ENCODE measurements at regions not wholly inside any gene's neighbourhood (a gene's known extent, or its start where the extent isn't known, plus 50 kb on each side); places are given as distances from the start of the nearest gene placed in this dataset.

DNA sequence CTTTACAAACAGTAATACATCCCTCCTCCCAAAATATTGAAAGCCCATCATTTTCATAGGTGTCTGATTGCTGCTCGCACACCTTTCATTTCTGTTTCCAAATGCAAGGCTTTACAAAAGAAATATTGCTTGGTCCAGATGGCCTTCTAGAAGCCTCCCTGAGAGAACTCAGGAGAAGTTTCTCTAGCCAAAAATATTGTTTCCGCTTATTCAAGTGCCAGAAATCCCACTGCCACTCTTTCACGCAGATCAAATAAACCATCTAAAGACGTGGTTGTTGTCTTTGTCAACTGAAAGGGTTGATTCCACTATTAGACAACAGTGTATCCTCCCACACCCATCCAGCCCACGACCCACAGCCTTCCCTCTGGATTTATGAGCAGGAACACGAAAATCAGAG is 96.2 kb downstream of the ZIC5 start:
- H3K4me3 Mint-ChIP-seq = no peak overlapping the region
- H3K9me3 Mint-ChIP-seq = no peaks in the 10 kb centered on the region
- H3K36me3 Mint-ChIP-seq = no peaks in the 10 kb centered on the region
- CTCF ChIA-PET = no interaction called here
- H3K27ac Mint-ChIP-seq = no peak overlapping the region
- H3K4me1 Mint-ChIP-seq = no peaks in the 10 kb centered on the region
- no peak for DNase-seq
- H3K27me3 Mint-ChIP-seq = peaks cover 8% of the 10 kb centered on the region

DNA sequence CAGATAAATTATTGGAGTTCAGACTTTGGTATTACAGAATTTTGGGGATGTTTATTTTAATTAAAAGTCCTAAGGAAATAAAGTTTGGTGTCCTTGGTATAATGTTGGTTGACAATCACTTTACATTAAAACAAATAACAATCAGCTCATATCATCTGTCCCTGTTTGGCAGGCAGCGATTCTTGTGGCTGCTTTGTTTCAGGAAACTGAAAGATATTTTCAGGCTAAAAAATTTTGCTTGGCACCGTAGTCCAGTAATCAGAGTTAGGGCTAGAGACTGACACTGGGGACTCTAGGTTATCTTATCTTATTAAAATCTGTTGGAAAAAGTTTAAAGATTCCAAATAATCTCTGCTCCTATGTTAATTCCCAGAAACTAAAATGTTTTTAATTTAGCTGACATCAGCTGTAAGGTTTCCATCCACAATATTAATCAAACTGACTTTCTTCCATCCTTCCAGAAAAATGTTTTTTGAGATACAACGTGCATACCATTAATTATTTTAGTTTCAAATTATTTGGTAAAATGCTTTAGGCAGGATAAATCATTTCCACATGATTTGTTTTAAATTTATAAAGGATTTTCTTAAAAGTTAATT is 97.6 kb downstream of the ZIC5 start:
- no peak for DNase-seq
- H3K36me3 Mint-ChIP-seq = no peaks in the 10 kb centered on the region
- H3K4me3 Mint-ChIP-seq = no peak overlapping the region
- H3K27ac Mint-ChIP-seq = no peak overlapping the region
- CTCF ChIA-PET = no interaction called here
- no peaks in the 10 kb centered on the region for H3K9me3 Mint-ChIP-seq
- H3K4me1 Mint-ChIP-seq = no peaks in the 10 kb centered on the region
- peaks cover 6% of the 10 kb centered on the region for H3K27me3 Mint-ChIP-seq

DNA sequence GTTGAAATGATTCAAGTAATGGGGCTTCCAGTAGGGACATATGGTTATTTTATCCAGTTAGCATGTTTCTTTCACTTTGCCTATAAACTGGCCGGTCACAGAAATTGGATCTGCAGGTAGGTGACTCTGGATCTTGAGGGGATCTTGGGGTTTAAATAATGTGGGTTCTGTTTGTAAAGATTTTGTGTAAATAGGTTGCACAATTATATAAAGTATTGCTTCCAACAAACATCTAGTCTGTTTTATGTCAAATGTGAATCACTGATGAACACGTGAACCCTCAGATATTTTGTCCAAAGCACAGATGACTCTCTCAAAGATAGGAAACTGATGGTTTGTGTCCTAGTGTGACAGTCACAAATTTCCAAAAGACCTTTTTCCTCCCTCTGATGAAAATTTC is 98.4 kb downstream of the ZIC5 start:
- H3K36me3 Mint-ChIP-seq = no peaks in the 10 kb centered on the region
- H3K4me1 Mint-ChIP-seq = no peaks in the 10 kb centered on the region
- CTCF ChIA-PET = no interaction called here
- no peak for DNase-seq
- no peak overlapping the region for H3K4me3 Mint-ChIP-seq
- H3K27me3 Mint-ChIP-seq = peaks cover 3% of the 10 kb centered on the region
- no peaks in the 10 kb centered on the region for H3K9me3 Mint-ChIP-seq
- H3K27ac Mint-ChIP-seq = no peak overlapping the region

DNA sequence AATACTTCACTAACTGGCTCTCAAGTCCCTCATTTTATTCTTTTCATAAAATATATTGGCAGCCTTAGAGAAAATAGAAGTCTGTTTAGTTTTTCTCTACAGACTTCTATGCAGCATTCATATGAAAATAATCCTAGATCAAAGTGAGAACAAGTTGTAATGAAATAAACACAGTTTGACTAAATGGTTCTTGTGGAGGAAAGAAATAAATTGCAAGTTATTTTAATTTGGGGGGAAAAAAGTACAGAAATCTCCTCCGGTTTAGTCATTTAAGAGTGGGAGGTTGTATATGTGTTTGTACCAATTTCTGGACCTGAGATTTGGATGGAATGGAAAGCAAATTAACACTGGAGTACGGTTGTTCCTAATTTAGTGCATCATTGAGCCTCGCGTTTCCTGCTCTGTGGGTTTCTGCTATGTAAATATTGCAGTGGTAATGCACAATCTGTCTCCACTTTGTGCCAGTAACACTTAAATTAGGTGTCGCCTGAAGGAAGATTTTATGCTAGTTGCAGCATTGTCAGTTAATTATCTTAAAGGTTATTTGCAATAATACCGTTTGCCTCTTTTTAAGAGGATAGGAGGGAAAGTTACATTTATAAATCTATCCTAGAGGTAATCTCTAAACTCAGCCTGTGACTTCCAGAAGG is 100.2 kb downstream of the ZIC5 start:
- no peaks in the 10 kb centered on the region for H3K36me3 Mint-ChIP-seq
- H3K9me3 Mint-ChIP-seq = no peaks in the 10 kb centered on the region
- H3K4me1 Mint-ChIP-seq = no peaks in the 10 kb centered on the region
- no peak overlapping the region for H3K4me3 Mint-ChIP-seq
- no peak for DNase-seq
- CTCF ChIA-PET = no interaction called here
- H3K27me3 Mint-ChIP-seq = peaks cover 3% of the 10 kb centered on the region
- no peak overlapping the region for H3K27ac Mint-ChIP-seq

DNA sequence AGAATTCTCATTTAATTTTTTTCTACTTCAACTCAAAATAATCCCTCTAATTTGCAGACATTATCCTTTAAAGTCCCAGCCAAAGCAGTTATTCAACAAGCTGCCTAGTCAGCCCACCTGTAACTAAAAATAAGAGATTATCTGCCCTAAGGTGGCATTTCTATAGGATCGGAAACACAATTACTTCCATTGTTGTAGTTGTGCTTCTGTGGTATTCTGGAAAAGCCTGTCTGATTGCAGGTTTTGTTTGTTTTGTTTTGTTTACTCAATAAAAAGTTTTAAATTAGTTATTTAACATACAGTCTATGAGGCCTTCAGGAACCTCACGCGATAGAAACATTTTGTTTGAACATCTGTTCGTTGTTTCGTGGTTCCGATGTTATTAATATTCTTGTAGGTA is 101.0 kb downstream of the ZIC5 start:
- no peak for DNase-seq
- no peak overlapping the region for H3K27ac Mint-ChIP-seq
- no peaks in the 10 kb centered on the region for H3K9me3 Mint-ChIP-seq
- H3K27me3 Mint-ChIP-seq = peaks cover 3% of the 10 kb centered on the region
- H3K4me3 Mint-ChIP-seq = no peak overlapping the region
- no peaks in the 10 kb centered on the region for H3K4me1 Mint-ChIP-seq
- CTCF ChIA-PET = no interaction called here
- H3K36me3 Mint-ChIP-seq = no peaks in the 10 kb centered on the region

DNA sequence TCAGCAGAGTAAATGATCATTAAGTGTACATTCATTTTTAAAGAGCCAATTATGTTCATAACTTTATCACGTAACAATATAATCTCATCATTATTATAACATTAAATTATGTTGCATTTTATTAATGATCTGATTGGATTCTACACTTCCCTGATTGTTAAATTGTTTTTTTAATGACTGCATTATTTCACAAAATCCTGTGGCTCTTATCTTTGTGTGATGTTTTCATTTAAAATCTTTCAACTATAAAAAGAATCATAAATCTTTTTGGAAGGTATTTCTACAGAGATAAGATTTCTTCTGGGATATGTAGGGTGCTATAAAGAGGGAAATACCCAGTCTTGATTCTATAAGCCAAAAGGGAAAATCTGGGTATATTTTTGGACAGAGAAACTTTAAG is 101.7 kb downstream of the ZIC5 start:
- Mint-ChIP-seq H3K27me3 (peaks cover 3% of the 10 kb centered on the region), H3K4me3 (no peak overlapping the region), H3K36me3 (no peaks in the 10 kb centered on the region), H3K4me1 (no peaks in the 10 kb centered on the region), H3K27ac (no peak overlapping the region), H3K9me3 (no peaks in the 10 kb centered on the region)
- CTCF ChIA-PET = no interaction called here
- DNase-seq = no peak

DNA sequence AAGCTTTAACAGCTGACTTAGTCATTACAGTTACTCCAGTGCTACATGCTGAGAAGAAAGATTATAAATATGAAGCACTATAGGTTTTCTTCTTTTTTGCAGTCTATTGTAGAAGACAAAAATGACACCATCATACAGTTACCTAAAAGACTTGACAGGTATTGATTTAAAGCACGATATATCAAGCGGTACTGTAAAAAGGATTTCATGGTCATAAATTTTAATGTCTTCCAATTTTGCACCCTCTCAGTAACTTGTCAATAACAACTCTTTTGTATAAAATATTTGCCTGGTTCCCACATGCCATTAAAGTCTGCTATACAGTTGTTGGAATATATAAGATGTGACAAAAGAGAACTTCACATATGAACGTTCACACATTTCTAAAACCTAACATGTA is 102.8 kb downstream of the ZIC5 start:
- CTCF ChIA-PET = no interaction called here
- H3K4me1 Mint-ChIP-seq = no peaks in the 10 kb centered on the region
- H3K4me3 Mint-ChIP-seq = no peak overlapping the region
- no peak overlapping the region for H3K27ac Mint-ChIP-seq
- no peaks in the 10 kb centered on the region for H3K9me3 Mint-ChIP-seq
- H3K27me3 Mint-ChIP-seq = peaks cover 4% of the 10 kb centered on the region
- no peaks in the 10 kb centered on the region for H3K36me3 Mint-ChIP-seq
- no peak for DNase-seq

DNA sequence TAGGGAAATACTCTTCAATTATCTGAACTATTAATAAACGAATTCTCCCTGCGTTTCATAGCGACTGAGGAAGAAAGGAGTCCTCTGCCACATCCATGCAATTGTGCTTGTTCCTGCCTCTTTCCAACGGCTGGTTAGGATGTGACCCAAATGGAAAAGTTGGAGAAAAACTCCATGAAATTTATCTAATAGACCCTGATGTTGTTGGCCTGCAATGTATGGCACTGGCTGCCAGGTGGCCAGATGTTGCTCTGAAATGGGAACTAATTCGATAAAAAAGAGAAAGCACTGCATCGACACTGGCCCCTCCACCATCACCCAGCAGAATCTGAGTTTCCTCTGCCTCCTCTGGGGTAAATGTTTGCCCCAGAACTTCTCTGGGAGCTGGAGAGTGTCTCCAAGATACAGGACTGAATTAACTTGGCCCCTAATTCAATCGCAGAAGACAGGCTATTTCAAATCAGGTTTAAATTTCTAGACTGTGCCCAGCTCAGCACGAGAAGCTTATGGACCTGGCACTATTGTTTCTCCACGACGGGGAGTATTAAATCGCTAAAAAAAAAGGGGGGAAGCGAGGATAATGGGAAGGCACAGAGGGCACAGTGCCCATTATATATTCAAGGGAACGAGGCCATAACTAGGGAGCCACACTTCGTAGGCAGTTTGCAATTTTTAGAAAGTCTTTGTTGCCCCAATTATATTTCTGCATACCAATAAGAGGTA is 103.9 kb downstream of the ZIC5 start:
- no peaks in the 10 kb centered on the region for H3K36me3 Mint-ChIP-seq
- H3K4me1 Mint-ChIP-seq = no peaks in the 10 kb centered on the region
- no peaks in the 10 kb centered on the region for H3K9me3 Mint-ChIP-seq

DNA sequence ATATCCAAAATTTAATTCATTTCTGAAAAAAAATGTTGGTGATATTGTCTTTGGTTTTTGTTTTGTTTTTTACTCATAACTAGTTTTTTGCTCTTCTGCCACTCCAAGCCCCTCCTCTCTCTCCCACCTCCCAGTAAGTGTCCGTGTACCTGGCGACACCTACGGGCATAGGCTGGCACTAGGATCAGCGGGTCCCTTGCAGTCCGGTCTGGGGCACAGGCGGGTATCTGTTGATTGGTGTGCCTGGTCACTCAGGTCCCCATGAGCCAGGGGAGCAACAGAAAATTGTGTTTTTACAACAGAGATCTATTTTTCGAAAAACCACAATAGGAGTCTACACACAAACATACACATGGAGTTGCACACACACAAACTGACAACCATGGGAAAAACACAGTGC is 104.8 kb downstream of the ZIC5 start:
- CTCF ChIA-PET = no interaction called here
- DNase-seq = no peak
- peaks cover 4% of the 10 kb centered on the region for H3K27me3 Mint-ChIP-seq
- no peaks in the 10 kb centered on the region for H3K4me1 Mint-ChIP-seq
- no peaks in the 10 kb centered on the region for H3K36me3 Mint-ChIP-seq
- no peaks in the 10 kb centered on the region for H3K9me3 Mint-ChIP-seq
- H3K4me3 Mint-ChIP-seq = no peak overlapping the region
- H3K27ac Mint-ChIP-seq = no peak overlapping the region

More for the DNA sequence above, 103.9 kb downstream of the ZIC5 start:
- no peak overlapping the region for H3K27ac Mint-ChIP-seq
- no peak for DNase-seq
- no peak overlapping the region for H3K4me3 Mint-ChIP-seq
- CTCF ChIA-PET = no interaction called here
- peaks cover 7% of the 10 kb centered on the region for H3K27me3 Mint-ChIP-seq

DNA sequence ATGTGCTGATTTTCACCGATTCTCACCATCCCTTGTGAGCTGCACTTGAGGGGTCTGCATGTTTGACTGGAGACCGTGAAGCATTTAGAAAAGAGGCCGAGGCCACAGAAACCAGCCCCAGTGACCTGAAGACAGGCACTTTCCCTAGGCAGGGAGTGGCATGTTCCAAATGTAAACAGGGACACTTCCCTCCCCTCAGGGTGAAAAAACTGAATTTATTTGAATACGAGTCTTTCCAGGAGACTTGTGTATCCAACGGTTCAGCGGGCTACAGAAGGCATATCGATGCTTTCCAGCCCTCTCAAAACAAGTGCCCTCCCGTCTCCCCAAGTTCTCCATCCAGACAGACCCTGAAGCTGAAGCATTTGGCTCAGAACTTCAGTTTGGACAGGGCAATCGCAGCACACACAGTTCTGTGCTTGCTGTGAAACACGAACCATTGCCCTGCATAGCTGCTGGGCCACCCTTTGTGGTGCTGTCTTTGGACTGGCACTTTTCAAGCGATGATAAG is 106.1 kb downstream of the ZIC5 start:
- H3K4me1 Mint-ChIP-seq = no peaks in the 10 kb centered on the region
- no peak for DNase-seq
- no peak overlapping the region for H3K27ac Mint-ChIP-seq
- H3K36me3 Mint-ChIP-seq = no peaks in the 10 kb centered on the region
- CTCF ChIA-PET = no interaction called here
- H3K9me3 Mint-ChIP-seq = no peaks in the 10 kb centered on the region
- H3K27me3 Mint-ChIP-seq = peaks cover 4% of the 10 kb centered on the region
- no peak overlapping the region for H3K4me3 Mint-ChIP-seq

DNA sequence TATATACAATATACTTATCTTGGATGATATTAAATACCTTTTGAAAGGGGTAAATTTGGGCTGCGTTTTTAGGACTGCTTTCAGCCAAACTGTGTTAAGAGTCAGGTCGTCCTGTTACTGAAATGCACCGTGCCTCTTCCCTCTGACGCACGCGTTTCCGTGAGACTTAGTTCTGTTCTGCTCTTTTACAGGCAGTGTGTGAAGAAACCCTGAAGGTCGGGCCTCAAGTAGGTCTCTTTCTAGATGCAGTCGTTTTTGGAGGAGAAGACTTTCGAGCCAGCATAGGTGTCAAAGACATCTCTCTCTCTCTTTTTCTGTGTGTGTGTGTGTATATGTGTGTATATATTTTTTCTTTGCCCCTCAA is 107.0 kb downstream of the ZIC5 start:
- Mint-ChIP-seq H3K4me1 (peaks cover 4% of the 10 kb centered on the region), H3K36me3 (no peaks in the 10 kb centered on the region), H3K4me3 (no peak overlapping the region), H3K9me3 (no peaks in the 10 kb centered on the region), H3K27ac (no peak overlapping the region), H3K27me3 (peaks cover 8% of the 10 kb centered on the region)
- DNase-seq = no peak
- CTCF ChIA-PET = no interaction called here

DNA sequence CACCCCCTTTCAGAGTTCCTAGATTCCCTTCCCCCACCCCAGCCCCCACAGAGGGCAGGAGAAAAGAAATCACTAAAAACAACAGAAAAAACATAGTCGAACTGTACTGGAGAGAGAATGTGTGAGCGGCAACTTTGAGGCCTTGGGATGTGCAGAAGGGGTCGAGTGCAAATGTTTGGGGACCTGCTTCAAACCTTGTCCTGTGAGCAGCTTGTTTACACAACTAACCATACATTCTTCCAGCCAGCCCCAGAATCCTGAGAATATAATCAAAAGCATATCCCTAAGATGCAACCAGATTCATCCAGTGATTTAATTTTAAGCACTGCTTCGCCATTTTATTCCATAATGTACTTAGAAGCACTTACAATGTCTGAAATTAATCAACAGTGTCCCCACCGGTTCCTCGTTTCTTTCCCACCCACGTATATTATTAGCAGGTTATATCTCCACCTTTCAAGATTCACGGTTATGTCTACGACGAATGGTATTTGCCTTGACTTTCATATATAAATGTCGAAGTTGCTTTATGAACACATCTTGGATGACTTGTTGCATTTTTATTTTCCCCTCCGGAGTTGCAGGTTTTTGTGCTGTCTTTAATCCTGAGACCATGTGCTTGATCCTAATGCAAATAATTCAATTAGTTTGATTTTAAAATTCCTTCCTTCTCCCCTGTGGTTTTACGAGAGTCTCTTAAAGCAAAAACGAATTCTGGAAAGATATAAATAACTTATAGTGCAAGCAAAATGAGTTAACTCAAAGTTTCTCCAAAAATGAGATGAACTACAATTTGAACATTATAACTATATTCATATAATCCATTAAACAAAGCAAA is 107.6 kb downstream of the ZIC5 start:
- Mint-ChIP-seq H3K27ac (no peak overlapping the region), H3K4me3 (no peak overlapping the region), H3K36me3 (no peaks in the 10 kb centered on the region), H3K9me3 (no peaks in the 10 kb centered on the region), H3K4me1 (peaks cover 10% of the 10 kb centered on the region), H3K27me3 (peaks cover 8% of the 10 kb centered on the region)
- no peak for DNase-seq
- CTCF ChIA-PET = no interaction called here

DNA sequence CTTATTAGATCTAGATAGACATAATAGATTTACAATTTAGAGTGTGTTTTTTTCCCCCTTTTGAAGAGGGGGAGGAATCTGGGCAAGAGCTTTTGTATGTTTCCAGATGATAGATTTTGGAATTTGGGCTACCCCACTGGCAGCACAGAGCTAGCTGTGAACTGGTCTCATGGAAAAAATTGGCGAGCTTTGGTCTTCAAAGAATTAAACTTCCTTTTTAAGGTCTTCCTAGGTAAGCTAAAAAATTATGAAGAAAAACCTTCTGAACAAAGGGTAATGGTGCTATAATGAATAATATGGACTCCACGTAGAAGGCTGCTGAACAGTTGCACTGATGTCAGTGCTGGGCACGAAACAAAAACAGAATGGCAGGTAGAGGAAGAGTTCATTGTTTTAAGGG is 109.3 kb downstream of the ZIC5 start:
- no peaks in the 10 kb centered on the region for H3K9me3 Mint-ChIP-seq
- DNase-seq = no peak
- no peak overlapping the region for H3K4me3 Mint-ChIP-seq
- H3K36me3 Mint-ChIP-seq = no peaks in the 10 kb centered on the region
- H3K4me1 Mint-ChIP-seq = peaks cover 10% of the 10 kb centered on the region
- H3K27me3 Mint-ChIP-seq = peaks cover 13% of the 10 kb centered on the region
- no peak overlapping the region for H3K27ac Mint-ChIP-seq
- CTCF ChIA-PET = interaction anchor here (0.7 kb wide), 1 partner anchor 166 kb away, joined by 3 read pairs; no protein-coding TSS in a partner anchor

DNA sequence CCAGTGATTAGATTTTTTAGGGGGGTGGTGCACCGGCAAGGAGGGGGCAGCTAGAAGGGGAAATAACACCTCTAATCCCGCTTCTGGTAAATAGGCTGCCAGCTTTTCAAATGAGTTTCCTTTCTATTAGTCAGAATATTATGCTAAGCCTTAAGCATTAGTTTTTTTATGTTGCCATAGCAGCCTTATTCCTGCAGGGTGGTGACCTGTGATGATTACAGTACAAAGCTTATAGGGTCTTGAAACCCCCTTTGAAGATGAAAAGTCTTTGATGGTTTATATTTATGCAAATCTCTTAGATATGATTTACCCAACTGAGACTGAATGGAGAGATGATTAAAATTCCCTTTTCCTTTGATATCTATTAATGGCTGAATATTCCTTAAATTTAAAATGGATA is 109.8 kb downstream of the ZIC5 start:
- DNase-seq = no peak
- Mint-ChIP-seq H3K9me3 (no peaks in the 10 kb centered on the region), H3K27me3 (peaks cover 13% of the 10 kb centered on the region), H3K4me1 (peaks cover 10% of the 10 kb centered on the region), H3K27ac (no peak overlapping the region), H3K36me3 (no peaks in the 10 kb centered on the region), H3K4me3 (no peak overlapping the region)
- CTCF ChIA-PET = no interaction called here
